Ovary (tissue), 7 donors: ENCODE measurements at regions not wholly inside any gene's neighbourhood (a gene's known extent, or its start where the extent isn't known, plus 50 kb on each side); places are given as distances from the start of the nearest gene placed in this dataset.

Source experiments
- DNase-seq, 5 donors: peaks; one replicate each; pipeline ENCODE4 v3.0.0-alpha.2; 2019 to 2020
- H3K27ac ChIP-seq, 2 donors: fragments of 200-600 bp; one replicate each; pipeline versions ENCODE4 v1.5.1 to v1.8.0; 2019 to 2022
- H3K27me3 ChIP-seq: fragments of 200-600 bp; one replicate; pipeline ENCODE4 v1.8.0; 2022
- H3K36me3 ChIP-seq: fragments of 200-600 bp; sonication (generic); one replicate; pipeline ENCODE4 v1.5.1; 2019
- H3K4me1 ChIP-seq: one replicate; pipeline ENCODE4 v1.8.1; 2013; ENCODE audit warnings: mild to moderate bottlenecking, moderate library complexity; ENCODE audit not compliant: insufficient read depth
- H3K4me3 ChIP-seq: fragments of 200-600 bp; sonication (generic); one replicate; pipeline ENCODE4 v1.5.1; 2017
- H3K9me3 ChIP-seq, 2 donors: fragments of 200-600 bp in 1 of 2; sonication (generic) in 1 of 2; one replicate each; pipeline versions ENCODE4 v1.5.1 to v1.8.1; 2013 to 2019; ENCODE audit warnings: mild to moderate bottlenecking in 1 of 2, moderate library complexity in 1 of 2
- EP300 ChIP-seq: sonication (generic); formaldehyde crosslinking; IDR thresholded peaks from one replicate; pipeline ENCODE4 v1.6.1; 2017; ENCODE audit warnings: antibody characterized with exemption
- POLR2A ChIP-seq: fragments of 450-650 bp; IDR thresholded peaks from one replicate; pipeline ENCODE4 v1.6.1; 2017; ENCODE audit warnings: antibody characterized with exemption, mild to moderate bottlenecking, moderate library complexity
- WGBS, 3 donors: extraction: QIAGEN DNeasy Blood & Tissue Kit in 1 of 3; methylation state at CpG; one replicate each; pipeline versions ENCODE4 v1.1.5 to v1.1.7; 2013 to 2017; 5-methylcytosine and 5-hydroxymethylcytosine counted together
- intact Hi-C, 4 donors: fragments of 100-400 bp; cut with DNase I; formaldehyde crosslinking; loops; one replicate each; pipeline versions ENCODE4 v1.11.0 to v1.15.1; 2022 to 2023
- TF ChIP-seq, protein P1 (sequence below), 3 donors: fragments of 450-650 bp in 2 of 3; fragments of 200-600 bp in 1 of 3; IDR thresholded peaks; one replicate each; pipeline versions ENCODE4 v1.5.1 to v1.8.0; 2016 to 2022; ENCODE audit warnings: antibody characterized with exemption in 3 of 3, mild to moderate bottlenecking in 1 of 3
- donor health status: DM: no; HTN: no; CAD: no; lungs with moderate emphysema.
- donor health status: DM: no; HTN: no; CAD: no.
- donor health status: Bipolar disorder and iron deficiency.
- donor health status: DM: no; HTN: no; CAD: no.
- donor health status: DM: yes; HTN: yes; CAD: no.

DNA sequence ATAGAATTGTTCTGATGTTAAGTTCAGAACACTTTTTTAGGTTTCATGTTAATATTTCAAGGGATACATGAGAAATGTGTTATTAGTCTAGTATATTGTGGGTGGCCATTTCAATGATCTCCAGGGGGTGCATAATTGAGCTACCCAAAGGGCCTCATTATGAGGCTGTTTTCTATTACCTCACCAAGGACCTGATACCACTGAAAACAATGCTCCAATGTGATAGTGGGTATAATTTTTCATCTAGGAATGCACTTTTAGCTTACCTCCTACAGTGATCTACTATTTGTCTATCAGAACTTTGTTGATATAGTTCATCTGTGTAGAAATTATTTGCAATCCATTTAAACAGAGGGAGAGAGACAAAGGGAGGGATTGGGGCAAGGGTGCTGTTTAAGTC, 106.8 kb upstream of the HS3ST5 start:
- Histone ChIP-seq H3K4me1 (no peaks in the 10 kb centered on the region), H3K27ac (no peak overlapping the region), H3K9me3 (no peaks in the 10 kb centered on the region), H3K36me3 (no peaks in the 10 kb centered on the region), H3K27me3 (no peaks in the 10 kb centered on the region), H3K4me3 (no peak overlapping the region)
- DNase-seq = no peak
- no peak for TF ChIP-seq POLR2A
- TF ChIP-seq, protein P1, sequence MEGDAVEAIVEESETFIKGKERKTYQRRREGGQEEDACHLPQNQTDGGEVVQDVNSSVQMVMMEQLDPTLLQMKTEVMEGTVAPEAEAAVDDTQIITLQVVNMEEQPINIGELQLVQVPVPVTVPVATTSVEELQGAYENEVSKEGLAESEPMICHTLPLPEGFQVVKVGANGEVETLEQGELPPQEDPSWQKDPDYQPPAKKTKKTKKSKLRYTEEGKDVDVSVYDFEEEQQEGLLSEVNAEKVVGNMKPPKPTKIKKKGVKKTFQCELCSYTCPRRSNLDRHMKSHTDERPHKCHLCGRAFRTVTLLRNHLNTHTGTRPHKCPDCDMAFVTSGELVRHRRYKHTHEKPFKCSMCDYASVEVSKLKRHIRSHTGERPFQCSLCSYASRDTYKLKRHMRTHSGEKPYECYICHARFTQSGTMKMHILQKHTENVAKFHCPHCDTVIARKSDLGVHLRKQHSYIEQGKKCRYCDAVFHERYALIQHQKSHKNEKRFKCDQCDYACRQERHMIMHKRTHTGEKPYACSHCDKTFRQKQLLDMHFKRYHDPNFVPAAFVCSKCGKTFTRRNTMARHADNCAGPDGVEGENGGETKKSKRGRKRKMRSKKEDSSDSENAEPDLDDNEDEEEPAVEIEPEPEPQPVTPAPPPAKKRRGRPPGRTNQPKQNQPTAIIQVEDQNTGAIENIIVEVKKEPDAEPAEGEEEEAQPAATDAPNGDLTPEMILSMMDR (IDR thresholded peaks at IDR 0.05) = no peak
- no peak for TF ChIP-seq EP300
- intact Hi-C loops = no loop called here

DNA sequence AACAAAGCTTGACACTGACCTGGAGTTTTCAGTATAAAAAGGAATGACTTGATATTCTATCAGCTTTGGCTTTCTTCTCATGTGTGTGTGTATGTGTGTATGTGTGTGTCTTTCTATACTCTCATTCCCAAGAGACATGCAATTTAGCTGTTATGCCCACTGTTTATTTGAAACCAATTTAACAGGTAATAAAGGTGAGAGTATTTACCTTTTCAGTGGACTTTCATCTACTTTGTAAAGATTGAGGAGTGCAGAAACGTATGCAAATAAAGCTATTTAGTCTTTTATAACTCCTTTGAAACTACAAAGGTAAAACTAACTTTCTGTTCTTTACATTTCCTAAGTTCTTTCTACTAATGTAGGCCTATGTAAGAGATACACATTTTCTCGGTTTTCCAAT, 103.5 kb upstream of the HS3ST5 start:
- Histone ChIP-seq H3K36me3 (no peaks in the 10 kb centered on the region), H3K27me3 (no peaks in the 10 kb centered on the region), H3K27ac (no peak overlapping the region), H3K4me1 (no peaks in the 10 kb centered on the region), H3K9me3 (no peaks in the 10 kb centered on the region), H3K4me3 (no peak overlapping the region)
- TF ChIP-seq EP300 (no peak), POLR2A (no peak)
- TF ChIP-seq, protein P1 (IDR thresholded peaks at IDR 0.05) = no peak
- DNase-seq = no peak
- intact Hi-C loops = no loop called here
- WGBS, 3 donors = 77 to 82% (median 78%) methylated on average over 2 of the region's 2 CpGs

GRCh38 chr6:114445846-114446245, 103.0 kb upstream of the HS3ST5 start:
- Histone ChIP-seq H3K27ac (no peak overlapping the region), H3K4me1 (no peaks in the 10 kb centered on the region), H3K36me3 (no peaks in the 10 kb centered on the region), H3K4me3 (no peak overlapping the region), H3K9me3 (no peaks in the 10 kb centered on the region), H3K27me3 (no peaks in the 10 kb centered on the region)
- intact Hi-C loops = no loop called here
- WGBS, 3 donors = 68 to 88% (median 71%) methylated on average over 2 of the region's 2 CpGs
- no peak for TF ChIP-seq POLR2A
- no peak for TF ChIP-seq EP300
- TF ChIP-seq, protein P1 (IDR thresholded peaks at IDR 0.05) = no peak
- DNase-seq = no peak

DNA sequence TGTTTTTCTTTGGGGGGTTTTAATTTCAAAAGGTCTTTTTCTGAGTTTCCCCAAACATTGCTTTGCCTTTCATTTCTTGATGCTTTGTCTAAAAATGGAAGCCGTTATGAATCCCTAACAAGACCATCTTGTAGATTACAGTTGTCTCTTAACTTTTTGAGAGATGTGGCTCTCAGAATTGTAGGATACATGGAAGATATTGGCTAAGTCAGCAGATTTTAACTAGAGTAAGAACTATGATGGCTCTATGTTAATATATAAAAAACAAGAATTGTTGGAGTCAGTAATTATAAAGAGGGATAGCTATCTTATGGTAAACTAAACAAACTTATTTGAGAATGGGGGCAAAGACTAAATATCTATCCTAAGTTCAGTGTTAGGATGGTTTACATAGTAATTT, 96.6 kb upstream of the HS3ST5 start:
- intact Hi-C loops = no loop called here
- no peaks in the 10 kb centered on the region for H3K27me3 ChIP-seq
- no peaks in the 10 kb centered on the region for H3K36me3 ChIP-seq
- no peak overlapping the region for H3K4me3 ChIP-seq
- no peak overlapping the region for H3K27ac ChIP-seq
- no peak for TF ChIP-seq EP300
- TF ChIP-seq POLR2A = no peak
- TF ChIP-seq, protein P1 (IDR thresholded peaks at IDR 0.05) = no peak
- H3K9me3 ChIP-seq = no peaks in the 10 kb centered on the region
- H3K4me1 ChIP-seq = no peaks in the 10 kb centered on the region
- WGBS, 3 donors = 89 to 92% (median 91%) methylated on average over 1 of the region's 1 CpG
- no peak for DNase-seq

- no peaks in the 10 kb centered on the region for H3K4me1 ChIP-seq
- H3K27me3 ChIP-seq = no peaks in the 10 kb centered on the region
- TF ChIP-seq, protein P1 (IDR thresholded peaks at IDR 0.05) = no peak
- DNase-seq = no peak
- H3K4me3 ChIP-seq = no peak overlapping the region
- intact Hi-C loops = no loop called here
- H3K36me3 ChIP-seq = no peaks in the 10 kb centered on the region
- H3K27ac ChIP-seq = no peak overlapping the region
- H3K9me3 ChIP-seq = no peaks in the 10 kb centered on the region
- 47 to 59% (median 52%) methylated on average over 1 of the region's 1 CpG for WGBS, 3 donors
Observed at GRCh38 chr6:114437235-114437634, 94.4 kb upstream of the HS3ST5 start.
